Endometrium (tissue), 2 donors: ENCODE measurements at regions not wholly inside any gene's neighbourhood (a gene's known extent, or its start where the extent isn't known, plus 50 kb on each side); places are given as distances from the start of the nearest gene placed in this dataset.
"Not testable (repeated sequence)": the region's sequence is repeated elsewhere in the genome, so short reads cannot be mapped to it uniquely, and the experiment has no call there.

Experiments used
- FAIRE-seq: peaks from 2 replicates; lab custom pipeline; 2012; peaks lifted over from hg19 to GRCh38; lab: Jason Lieb, UNC
- donor health status: control.
- donor health status: control.

DNA sequence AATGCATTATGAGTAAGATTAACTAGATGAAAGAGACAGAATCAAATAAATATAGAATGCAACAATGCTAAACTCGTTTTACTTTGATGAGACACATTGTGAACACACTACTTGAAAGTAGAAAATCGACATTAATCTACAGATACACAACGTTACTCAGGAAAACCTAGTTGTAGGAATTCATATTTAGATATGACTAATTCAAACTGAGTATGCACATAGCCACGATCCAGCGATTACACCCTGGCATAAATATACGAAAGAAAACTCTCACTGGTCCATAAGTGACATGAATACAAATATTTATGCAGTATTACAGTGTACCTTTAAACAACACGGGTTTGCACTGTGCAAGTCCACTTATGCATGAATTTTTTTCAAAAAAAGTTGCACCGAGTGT is 485.6 kb downstream of the TMX3 start:
- FAIRE-seq: no peak

GRCh38 chr18:68221111-68221724 is 493.7 kb downstream of the TMX3 start:
- FAIRE-seq: no peak

- no peak for FAIRE-seq
These were observed 494.4 kb downstream of the TMX3 start for GRCh38 chr18:68220458-68220857.

GRCh38 chr18:68219872-68220271 is 495.0 kb downstream of the TMX3 start:
- no peak for FAIRE-seq

- peak; percentile 12 for FAIRE-seq
These were observed 495.6 kb downstream of the TMX3 start for GRCh38 chr18:68219274-68219673.

GRCh38 chr18:68215931-68216330 is 499.0 kb downstream of the TMX3 start:
- FAIRE-seq: no peak

- FAIRE-seq: no peak
These were observed 528.9 kb downstream of the TMX3 start for GRCh38 chr18:68186039-68186438.

DNA sequence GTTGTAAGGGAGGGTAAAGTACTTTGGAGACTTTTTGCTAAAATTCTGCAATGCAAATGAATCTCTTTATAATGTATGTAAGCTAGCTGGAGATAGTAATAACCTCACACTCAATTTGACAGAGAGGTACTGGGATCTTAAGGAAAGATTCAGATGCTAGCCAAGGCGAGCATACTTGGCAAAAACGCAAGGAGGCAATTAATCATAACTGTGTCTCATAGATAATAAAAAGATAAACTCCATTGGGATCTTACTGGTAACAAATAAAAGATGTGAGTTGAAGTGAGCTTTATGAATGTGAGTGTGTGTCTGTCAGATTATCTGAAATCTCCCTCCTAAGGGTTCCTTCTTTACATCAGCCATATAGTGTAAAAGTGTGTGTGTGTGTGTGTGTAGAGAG is 533.0 kb downstream of the TMX3 start:
- no peak for FAIRE-seq

DNA sequence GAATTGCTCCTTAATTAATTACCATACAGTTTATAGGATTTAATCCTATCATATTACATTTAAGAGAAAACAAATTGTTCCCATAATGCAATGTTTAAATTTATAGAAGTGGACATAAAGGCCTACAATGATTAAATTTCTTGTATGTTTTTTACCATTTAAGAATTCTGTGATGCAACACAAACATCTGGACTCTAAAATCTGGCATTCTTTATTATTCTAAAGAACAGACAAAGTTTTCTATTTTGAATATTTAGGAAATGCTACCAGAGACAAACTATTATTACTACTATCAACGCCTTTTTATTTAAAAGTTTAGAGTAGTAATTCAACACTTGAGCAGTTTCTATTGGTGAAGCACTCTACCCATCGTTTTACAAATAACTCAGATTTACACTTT is 535.1 kb downstream of the TMX3 start:
- no peak for FAIRE-seq

- no peak for FAIRE-seq
These were observed 536.0 kb downstream of the TMX3 start for GRCh38 chr18:68178921-68179320.

- FAIRE-seq: no peak
These were observed 536.9 kb downstream of the TMX3 start for GRCh38 chr18:68177807-68178702.

DNA sequence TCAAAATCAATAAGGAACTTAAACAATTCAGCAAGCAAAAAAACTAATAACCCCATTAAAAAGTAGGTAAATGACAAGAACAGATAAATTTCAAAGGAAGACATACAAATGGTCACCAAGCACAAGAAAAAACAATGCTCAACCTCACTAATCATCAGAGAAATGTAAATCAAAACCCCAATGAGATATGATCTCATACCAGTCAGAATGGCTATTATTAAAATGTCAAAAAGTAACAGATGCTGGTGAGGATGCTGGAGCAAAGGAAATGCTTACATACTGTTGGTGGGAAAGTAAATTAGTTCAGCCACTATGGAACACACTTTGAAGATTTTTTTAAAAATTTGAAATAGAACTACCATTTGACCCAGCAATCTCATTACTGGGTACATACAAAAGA is 538.0 kb downstream of the TMX3 start:
- FAIRE-seq: no peak

DNA sequence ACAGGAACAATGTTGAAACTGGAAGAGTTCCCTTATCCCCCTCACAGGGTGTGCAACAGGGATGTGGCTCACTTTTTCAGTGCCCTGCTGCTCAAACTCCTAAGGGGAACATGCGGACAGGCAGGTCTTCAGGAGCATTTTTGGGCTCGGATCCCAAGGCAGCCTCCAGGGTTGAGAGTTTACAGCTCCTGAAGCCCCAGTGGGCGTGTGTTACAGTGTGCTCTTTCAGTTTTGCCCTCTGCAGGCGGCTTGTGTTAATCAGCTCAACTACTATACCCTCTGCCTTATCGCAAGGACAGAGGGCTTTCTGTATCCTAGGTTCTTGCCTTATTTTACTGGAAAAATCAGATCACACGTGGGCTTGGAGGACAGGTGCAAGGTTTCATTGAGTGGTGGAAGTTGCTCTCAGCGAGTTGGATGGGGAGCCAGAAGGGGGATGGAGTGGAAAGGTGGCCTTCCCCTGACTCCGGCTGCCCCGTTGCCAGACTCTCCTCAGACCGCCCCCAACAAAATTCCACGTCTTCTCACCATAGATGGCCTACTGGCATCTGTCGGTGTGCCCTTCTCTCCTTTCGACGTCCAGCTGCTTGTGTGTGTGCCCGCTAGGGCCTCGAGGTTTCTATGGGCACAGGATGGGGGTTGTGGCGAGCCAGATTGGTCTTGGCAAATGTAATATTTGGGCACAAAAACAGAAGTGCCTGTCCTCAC is 541.9 kb downstream of the TMX3 start:
- no peak for FAIRE-seq

GRCh38 chr18:68164909-68165308 is 550.0 kb downstream of the TMX3 start:
- no peak for FAIRE-seq

DNA sequence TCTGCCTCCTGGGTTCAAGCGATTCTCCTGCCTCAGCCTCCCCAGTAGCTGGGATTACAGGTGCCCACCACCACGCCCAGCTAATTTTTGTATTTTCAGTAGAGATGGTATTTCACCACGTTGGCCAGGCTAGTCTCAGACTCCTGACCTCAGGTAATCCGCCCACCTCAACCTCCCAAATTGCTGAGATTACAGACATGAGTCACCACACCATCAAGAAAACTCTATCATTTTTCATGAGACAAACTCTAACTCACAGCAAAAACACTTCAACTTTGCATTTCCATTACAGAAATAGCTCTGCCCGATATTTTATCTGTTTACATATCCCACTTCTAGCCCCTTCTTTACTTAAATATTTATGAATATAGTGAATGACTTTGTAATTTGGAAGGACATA is 561.1 kb downstream of the TMX3 start:
- FAIRE-seq: not testable (repeated sequence)

- no peak for FAIRE-seq
These were observed 562.1 kb downstream of the TMX3 start for GRCh38 chr18:68152770-68153169.

GRCh38 chr18:68150961-68151360 is 563.9 kb downstream of the TMX3 start:
- FAIRE-seq: no peak

- no peak for FAIRE-seq
These were observed 566.0 kb downstream of the TMX3 start for GRCh38 chr18:68148863-68149262.

- FAIRE-seq: no peak
These were observed 567.2 kb downstream of the TMX3 start for GRCh38 chr18:68147728-68148127.

- FAIRE-seq: no peak
These were observed 593.1 kb downstream of the TMX3 start for GRCh38 chr18:68121826-68122225.

GRCh38 chr18:68121308-68121707 is 593.6 kb downstream of the TMX3 start:
- FAIRE-seq: no peak

DNA sequence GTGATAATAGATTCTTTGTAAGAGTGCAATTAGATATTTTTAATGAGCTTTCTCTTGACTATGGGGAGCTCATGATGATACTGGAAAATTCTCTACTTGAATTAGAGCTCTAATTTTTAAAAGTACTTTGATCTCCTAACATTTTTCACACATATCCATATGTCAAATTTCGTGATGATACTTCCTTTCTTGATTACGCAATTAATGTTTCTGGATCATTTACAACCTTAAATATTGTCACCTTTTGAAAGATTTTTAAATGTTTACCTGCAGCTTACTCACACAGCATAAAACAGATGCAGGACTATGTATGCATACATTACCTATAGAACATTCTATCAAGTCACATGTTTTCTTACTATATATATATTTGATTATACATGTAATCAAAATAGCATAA is 598.5 kb upstream of the DSEL start:
- no peak for FAIRE-seq

GRCh38 chr18:68104036-68104435 is 587.5 kb upstream of the DSEL start:
- FAIRE-seq: no peak
